Body of pancreas (tissue), 4 donors: ENCODE measurements at regions not wholly inside any gene's neighbourhood (a gene's known extent, or its start where the extent isn't known, plus 50 kb on each side); places are given as distances from the start of the nearest gene placed in this dataset.

Experiments
- CTCF ChIP-seq, 7 experiments: fragments of 450-650 bp in 4 of 7; fragments of 200-600 bp in 3 of 7; sonication (generic) in 3 of 7; IDR thresholded peaks; one replicate each; pipeline ENCODE4 v1.5.1; 2016 to 2019; ENCODE audit warnings: antibody characterized with exemption in 7 of 7
- POLR2A ChIP-seq, 3 donors: fragments of 450-650 bp; IDR thresholded peaks; one replicate each; pipeline ENCODE4 v1.6.1; 2016; ENCODE audit warnings: antibody characterized with exemption in 3 of 3, mild to moderate bottlenecking in 2 of 3

- no peak for TF ChIP-seq POLR2A (IDR thresholded peaks at IDR 0.05)
- no peak for TF ChIP-seq CTCF (IDR thresholded peaks at IDR 0.05)
These were observed 1034.6 kb upstream of the PCDH9 start for GRCh38 chr13:68264692-68265091.
